NCI-H524 (cell line): ENCODE measurements at regions not wholly inside any gene's neighbourhood (a gene's known extent, or its start where the extent isn't known, plus 50 kb on each side); places are given as distances from the start of the nearest gene placed in this dataset.
"Not testable (repeated sequence)": the region's sequence is repeated elsewhere in the genome, so short reads cannot be mapped to it uniquely, and the experiment has no call there.

Experiments used
- DNase-seq, 2 experiments: peaks; one replicate each; lab custom pipeline; 2025; lab: John Stamatoyannopoulos, UW

- no peak for DNase-seq
Observed at GRCh38 chr13:109274188-109274821, 512.1 kb downstream of the IRS2 start.

GRCh38 chr13:109273326-109273751 is 513.0 kb downstream of the IRS2 start:
- DNase-seq = no peak

- no peak for DNase-seq
Observed at GRCh38 chr13:109272595-109273325, 513.6 kb downstream of the IRS2 start.

- DNase-seq = peak; percentile 54 to 73
Observed at GRCh38 chr13:109271555-109272541, 514.5 kb downstream of the IRS2 start.

GRCh38 chr13:109271061-109271460 is 515.3 kb downstream of the IRS2 start:
- DNase-seq = no peak

- DNase-seq = not testable (repeated sequence)
Observed at GRCh38 chr13:109269381-109269780, 517.0 kb downstream of the IRS2 start.

- not testable (repeated sequence) for DNase-seq
Observed at GRCh38 chr13:109268492-109268891, 517.9 kb downstream of the IRS2 start.

GRCh38 chr13:109267400-109267799 is 519.0 kb downstream of the IRS2 start:
- not testable (repeated sequence) for DNase-seq

- not testable (repeated sequence) for DNase-seq
Observed at GRCh38 chr13:109265438-109265742, 521.0 kb downstream of the IRS2 start.

GRCh38 chr13:109264603-109265437 is 521.6 kb downstream of the IRS2 start:
- not testable (repeated sequence) for DNase-seq

- DNase-seq = not testable (repeated sequence)
Observed at GRCh38 chr13:109257761-109258157, 528.6 kb downstream of the IRS2 start.
